WTC11 (cell line): ENCODE measurements at regions not wholly inside any gene's neighbourhood (a gene's known extent, or its start where the extent isn't known, plus 50 kb on each side); places are given as distances from the start of the nearest gene placed in this dataset.

Experiments
- ATAC-seq: fragments of 200-7000 bp; cut with Tn5 transposase; 2 replicates; pipeline ENCODE4 v1.10.0; 2021; ENCODE audit warnings: mild to moderate bottlenecking, moderate library complexity
- CTCF ChIA-PET: fragments of 300-600 bp; sonication (Branson Sonifier 250); formaldehyde crosslinking; loops from one replicate; lab custom pipeline; 2021; ENCODE audit warnings: antibody characterized with exemption; lab: Charles Lee
- POLR2A ChIA-PET: fragments of 350-600 bp; sonication (Branson Sonifier 250); formaldehyde crosslinking; loops from one replicate; lab custom pipeline; 2021; ENCODE audit warnings: antibody characterized with exemption; lab: Charles Lee
- DNase-seq: peaks from one replicate; pipeline ENCODE4 v3.0.0; 2021; ENCODE audit warnings: low spot score
- H3K27ac Mint-ChIP-seq: 2 replicates; pipeline ENCODE4 v1.8.0; 2021; ENCODE audit warnings: mixed read lengths
- H3K27me3 Mint-ChIP-seq: 2 replicates; pipeline ENCODE4 v1.8.0; 2021; ENCODE audit warnings: low read depth, mild to moderate bottlenecking, moderate library complexity, mixed read lengths
- H3K36me3 Mint-ChIP-seq: 2 replicates; pipeline ENCODE4 v1.8.0; 2021; ENCODE audit warnings: mixed read lengths
- H3K4me1 Mint-ChIP-seq: 2 replicates; pipeline ENCODE4 v1.8.0; 2022; ENCODE audit warnings: mixed read lengths
- H3K4me3 Mint-ChIP-seq: 2 replicates; pipeline ENCODE4 v1.8.0; 2021; ENCODE audit warnings: mild to moderate bottlenecking, moderate library complexity, mixed read lengths
- H3K9me3 Mint-ChIP-seq: 2 replicates; pipeline ENCODE4 v1.8.0; 2021; ENCODE audit warnings: mixed read lengths
- AR ChIP-seq: fragments of 250-450 bp; sonication (Bioruptor Pico); IDR thresholded peaks from 2 replicates; pipeline ENCODE4 v1.9.0; 2021; ENCODE audit warnings: mild to moderate bottlenecking
- ERG ChIP-seq: fragments of 250-450 bp; sonication (Bioruptor Pico); IDR thresholded peaks from 2 replicates; pipeline ENCODE4 v1.8.0; 2021; ENCODE audit warnings: mild to moderate bottlenecking
- FOXJ3 ChIP-seq: sonication (generic); formaldehyde crosslinking; IDR thresholded peaks from 2 replicates; pipeline ENCODE4 v1.9.0; 2021; ENCODE audit warnings: missing genetic modification reagents, mild to moderate bottlenecking, borderline replicate concordance
- FOXP4 ChIP-seq: sonication (generic); formaldehyde crosslinking; IDR thresholded peaks from 2 replicates; pipeline ENCODE4 v1.8.0; 2022; ENCODE audit warnings: mild to moderate bottlenecking, missing genetic modification reagents
- JAZF1 ChIP-seq: fragments of 250-450 bp; sonication (Bioruptor Pico); IDR thresholded peaks from 2 replicates; pipeline ENCODE4 v1.9.0; 2021; ENCODE audit warnings: moderate library complexity, mild to moderate bottlenecking, inconsistent platforms
- MAX ChIP-seq: sonication (generic); formaldehyde crosslinking; IDR thresholded peaks from 2 replicates; pipeline ENCODE4 v1.8.0; 2022; ENCODE audit warnings: mild to moderate bottlenecking, missing genetic modification reagents
- MXD4 ChIP-seq: fragments of 250-450 bp; sonication (Bioruptor Pico); IDR thresholded peaks from 2 replicates; pipeline ENCODE4 v1.8.0; 2021; ENCODE audit warnings: mild to moderate bottlenecking, moderate library complexity, borderline replicate concordance
- PRRX2 ChIP-seq: fragments of 250-450 bp; sonication (Bioruptor Pico); IDR thresholded peaks from 2 replicates; pipeline ENCODE4 v1.8.0; 2021; ENCODE audit warnings: mild to moderate bottlenecking
- RELA ChIP-seq: sonication (generic); formaldehyde crosslinking; IDR thresholded peaks from 2 replicates; pipeline ENCODE4 v1.8.1; 2022; ENCODE audit warnings: missing genetic modification reagents, mild to moderate bottlenecking, borderline replicate concordance
- RORB ChIP-seq: fragments of 250-450 bp; sonication (Bioruptor Pico); IDR thresholded peaks from 2 replicates; pipeline ENCODE4 v1.9.0; 2021; ENCODE audit warnings: mild to moderate bottlenecking
- SMAD3 ChIP-seq: sonication (generic); formaldehyde crosslinking; IDR thresholded peaks from 2 replicates; pipeline ENCODE4 v1.8.0; 2022; ENCODE audit warnings: missing genetic modification reagents, mild to moderate bottlenecking, borderline replicate concordance
- TEAD1 ChIP-seq: sonication (generic); formaldehyde crosslinking; IDR thresholded peaks from 2 replicates; pipeline ENCODE4 v1.8.0; 2022; ENCODE audit warnings: mild to moderate bottlenecking, missing genetic modification reagents
- ZBTB43 ChIP-seq: sonication (generic); formaldehyde crosslinking; IDR thresholded peaks from 2 replicates; pipeline ENCODE4 v1.8.1; 2023; ENCODE audit warnings: mild to moderate bottlenecking, missing genetic modification reagents
- ZNF423 ChIP-seq: fragments of 250-450 bp; sonication (Bioruptor Pico); IDR thresholded peaks from 2 replicates; pipeline ENCODE4 v2.1.2; 2022; ENCODE audit warnings: mild to moderate bottlenecking, moderate library complexity
- ZNF671 ChIP-seq: fragments of 250-450 bp; sonication (Bioruptor Pico); IDR thresholded peaks from 2 replicates; pipeline ENCODE4 v1.8.0; 2021; ENCODE audit warnings: mild to moderate bottlenecking
- TF ChIP-seq, protein P1 (sequence below): fragments of 200-600 bp; IDR thresholded peaks from 2 replicates; pipeline ENCODE4 v1.8.0; 2022; ENCODE audit warnings: antibody characterized with exemption
- TF ChIP-seq, protein P2 (sequence below): sonication (generic); formaldehyde crosslinking; conservative IDR thresholded peaks from 2 replicates; pipeline ENCODE4 v1.8.1; 2022; ENCODE audit warnings: mild to moderate bottlenecking, missing genetic modification reagents
- TF ChIP-seq, protein P3 (sequence below): sonication (generic); formaldehyde crosslinking; IDR thresholded peaks from 2 replicates; pipeline ENCODE4 v1.8.0; 2023; ENCODE audit warnings: missing genetic modification reagents
- TF ChIP-seq, protein P4 (sequence below): sonication (generic); formaldehyde crosslinking; IDR thresholded peaks from 2 replicates; pipeline ENCODE4 v1.8.0; 2022; ENCODE audit warnings: mild to moderate bottlenecking, missing genetic modification reagents

GRCh38 chr5:87572090-87572489 is 159.4 kb upstream of the CCNH start:
- H3K4me3 Mint-ChIP-seq = no peak overlapping the region
- no peak for DNase-seq
- peaks cover 12% of the 10 kb centered on the region for H3K4me1 Mint-ChIP-seq
- H3K27me3 Mint-ChIP-seq = no peaks in the 10 kb centered on the region
- TF ChIP-seq MXD4 (no peak), FOXP4 (CRISPR knock-in tag) (no peak), TEAD1 (no peak), ERG (no peak), FOXJ3 (no peak), ZBTB43 (CRISPR knock-in tag) (no peak), AR (CRISPR knock-in tag) (no peak), SMAD3 (CRISPR knock-in tag) (no peak), RORB (CRISPR knock-in tag) (no peak), MAX (CRISPR knock-in tag) (no peak), ZNF671 (no peak)
- TF ChIP-seq, protein P1, sequence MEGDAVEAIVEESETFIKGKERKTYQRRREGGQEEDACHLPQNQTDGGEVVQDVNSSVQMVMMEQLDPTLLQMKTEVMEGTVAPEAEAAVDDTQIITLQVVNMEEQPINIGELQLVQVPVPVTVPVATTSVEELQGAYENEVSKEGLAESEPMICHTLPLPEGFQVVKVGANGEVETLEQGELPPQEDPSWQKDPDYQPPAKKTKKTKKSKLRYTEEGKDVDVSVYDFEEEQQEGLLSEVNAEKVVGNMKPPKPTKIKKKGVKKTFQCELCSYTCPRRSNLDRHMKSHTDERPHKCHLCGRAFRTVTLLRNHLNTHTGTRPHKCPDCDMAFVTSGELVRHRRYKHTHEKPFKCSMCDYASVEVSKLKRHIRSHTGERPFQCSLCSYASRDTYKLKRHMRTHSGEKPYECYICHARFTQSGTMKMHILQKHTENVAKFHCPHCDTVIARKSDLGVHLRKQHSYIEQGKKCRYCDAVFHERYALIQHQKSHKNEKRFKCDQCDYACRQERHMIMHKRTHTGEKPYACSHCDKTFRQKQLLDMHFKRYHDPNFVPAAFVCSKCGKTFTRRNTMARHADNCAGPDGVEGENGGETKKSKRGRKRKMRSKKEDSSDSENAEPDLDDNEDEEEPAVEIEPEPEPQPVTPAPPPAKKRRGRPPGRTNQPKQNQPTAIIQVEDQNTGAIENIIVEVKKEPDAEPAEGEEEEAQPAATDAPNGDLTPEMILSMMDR = no peak
- TF ChIP-seq, protein P2, sequence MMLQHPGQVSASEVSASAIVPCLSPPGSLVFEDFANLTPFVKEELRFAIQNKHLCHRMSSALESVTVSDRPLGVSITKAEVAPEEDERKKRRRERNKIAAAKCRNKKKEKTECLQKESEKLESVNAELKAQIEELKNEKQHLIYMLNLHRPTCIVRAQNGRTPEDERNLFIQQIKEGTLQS (CRISPR knock-in tag) = no peak
- TF ChIP-seq, protein P3, sequence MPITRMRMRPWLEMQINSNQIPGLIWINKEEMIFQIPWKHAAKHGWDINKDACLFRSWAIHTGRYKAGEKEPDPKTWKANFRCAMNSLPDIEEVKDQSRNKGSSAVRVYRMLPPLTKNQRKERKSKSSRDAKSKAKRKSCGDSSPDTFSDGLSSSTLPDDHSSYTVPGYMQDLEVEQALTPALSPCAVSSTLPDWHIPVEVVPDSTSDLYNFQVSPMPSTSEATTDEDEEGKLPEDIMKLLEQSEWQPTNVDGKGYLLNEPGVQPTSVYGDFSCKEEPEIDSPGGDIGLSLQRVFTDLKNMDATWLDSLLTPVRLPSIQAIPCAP (CRISPR knock-in tag) = no peak
- H3K27ac Mint-ChIP-seq = no peak overlapping the region
- no peaks in the 10 kb centered on the region for H3K36me3 Mint-ChIP-seq
- ATAC-seq = no peak
- ChIA-PET CTCF (no interaction called here), POLR2A (no interaction called here)
- peaks cover 4% of the 10 kb centered on the region; the same call in 1 of the 2 replicates for H3K9me3 Mint-ChIP-seq

GRCh38 chr5:87570366-87570765 is 157.6 kb upstream of the CCNH start:
- ChIA-PET POLR2A (no interaction called here), CTCF (no interaction called here)
- Mint-ChIP-seq H3K4me3 (no peak overlapping the region), H3K4me1 (no peaks in the 10 kb centered on the region), H3K27me3 (no peaks in the 10 kb centered on the region), H3K27ac (no peak overlapping the region), H3K36me3 (no peaks in the 10 kb centered on the region), H3K9me3 (0 out of 2 replicates have a peak, but pooled peaks cover 4% of the 10 kb centered on the region)
- ATAC-seq (no peak), DNase-seq (no peak)
- no peak for TF ChIP-seq PRRX2
- no peak for TF ChIP-seq ZNF423 (CRISPR knock-in tag)
- no peak for TF ChIP-seq JAZF1
- no peak for TF ChIP-seq ZNF671
- no peak for TF ChIP-seq RELA (CRISPR knock-in tag)
- no peak for TF ChIP-seq MAX (CRISPR knock-in tag)
- TF ChIP-seq, protein P4, sequence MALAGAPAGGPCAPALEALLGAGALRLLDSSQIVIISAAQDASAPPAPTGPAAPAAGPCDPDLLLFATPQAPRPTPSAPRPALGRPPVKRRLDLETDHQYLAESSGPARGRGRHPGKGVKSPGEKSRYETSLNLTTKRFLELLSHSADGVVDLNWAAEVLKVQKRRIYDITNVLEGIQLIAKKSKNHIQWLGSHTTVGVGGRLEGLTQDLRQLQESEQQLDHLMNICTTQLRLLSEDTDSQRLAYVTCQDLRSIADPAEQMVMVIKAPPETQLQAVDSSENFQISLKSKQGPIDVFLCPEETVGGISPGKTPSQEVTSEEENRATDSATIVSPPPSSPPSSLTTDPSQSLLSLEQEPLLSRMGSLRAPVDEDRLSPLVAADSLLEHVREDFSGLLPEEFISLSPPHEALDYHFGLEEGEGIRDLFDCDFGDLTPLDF (CRISPR knock-in tag) = no peak
